Retinal pigment epithelial cell (primary cell): ENCODE measurements at regions not wholly inside any gene's neighbourhood (a gene's known extent, or its start where the extent isn't known, plus 50 kb on each side); places are given as distances from the start of the nearest gene placed in this dataset.

Experiments
- DNase-seq: peaks from one replicate; pipeline ENCODE4 v3.0.0-alpha.2; 2010; ENCODE audit warnings: low read depth
- H3K4me3 ChIP-seq: 2 replicates; pipeline ENCODE4 v1.5.1; 2011; ENCODE audit warnings: mild to moderate bottlenecking, low read length, control low read depth, moderate library complexity
- CTCF ChIP-seq: conservative IDR thresholded peaks from 2 replicates; pipeline ENCODE4 v1.5.1; 2011; ENCODE audit warnings: low read depth, low read length, control low read depth, inconsistent platforms

- no peak overlapping the region for H3K4me3 ChIP-seq
- no peak for DNase-seq
- no peak for TF ChIP-seq CTCF
These were observed 85.7 kb upstream of the PRR20G start for GRCh38 chr3:127373441-127374085.

- no peak for TF ChIP-seq CTCF
- no peak overlapping the region for H3K4me3 ChIP-seq
- DNase-seq = no peak
These were observed 84.0 kb upstream of the PRR20G start for GRCh38 chr3:127371846-127372245.

GRCh38 chr3:127371334-127371733 is 83.5 kb upstream of the PRR20G start:
- TF ChIP-seq CTCF = no peak
- no peak for DNase-seq

GRCh38 chr3:127370906-127371305 is 83.1 kb upstream of the PRR20G start:
- TF ChIP-seq CTCF = no peak
- H3K4me3 ChIP-seq = no peak overlapping the region
- no peak for DNase-seq

More at GRCh38 chr3:127371334-127371733, 83.5 kb upstream of the PRR20G start:
- H3K4me3 ChIP-seq = no peak overlapping the region

GRCh38 chr3:127369356-127369935 is 81.6 kb upstream of the PRR20G start:
- no peak for TF ChIP-seq CTCF
- H3K4me3 ChIP-seq = no peak overlapping the region
- DNase-seq = no peak

GRCh38 chr3:127368186-127369032 is 80.6 kb upstream of the PRR20G start:
- H3K4me3 ChIP-seq = no peak overlapping the region
- DNase-seq = no peak
- no peak for TF ChIP-seq CTCF

- DNase-seq = no peak
- no peak overlapping the region for H3K4me3 ChIP-seq
- TF ChIP-seq CTCF = no peak
These were observed 79.7 kb upstream of the PRR20G start for GRCh38 chr3:127367593-127367992.
